Lower lobe of right lung (tissue), 2 donors: ENCODE measurements at regions not wholly inside any gene's neighbourhood (a gene's known extent, or its start where the extent isn't known, plus 50 kb on each side); places are given as distances from the start of the nearest gene placed in this dataset.

ENCODE experiments used
- ATAC-seq, 2 donors: fragments of 200-7000 bp; cut with Tn5 transposase; one replicate each; pipeline ENCODE4 v1.9.1; 2020 to 2022; ENCODE audit warnings: mild to moderate bottlenecking in 2 of 2, moderate library complexity in 2 of 2
- DNase-seq: peaks from one replicate; pipeline ENCODE4 v3.0.0-alpha.2; 2020
- H3K27ac ChIP-seq: fragments of 200-600 bp; one replicate; pipeline ENCODE4 v1.8.0; 2022
- H3K27me3 ChIP-seq: fragments of 200-600 bp; one replicate; pipeline ENCODE4 v1.8.0; 2022; ENCODE audit warnings: low read depth
- H3K36me3 ChIP-seq: fragments of 200-600 bp; one replicate; pipeline ENCODE4 v1.8.0; 2022; ENCODE audit warnings: mild to moderate bottlenecking
- H3K4me1 ChIP-seq: fragments of 200-600 bp; one replicate; pipeline ENCODE4 v1.8.0; 2022
- H3K4me3 ChIP-seq: fragments of 200-600 bp; one replicate; pipeline ENCODE4 v1.8.0; 2022; ENCODE audit warnings: mild to moderate bottlenecking
- H3K9me3 ChIP-seq: fragments of 200-600 bp; one replicate; pipeline ENCODE4 v1.8.0; 2022
- CTCF ChIP-seq: fragments of 200-600 bp; IDR thresholded peaks from one replicate; pipeline ENCODE4 v1.8.0; 2022; ENCODE audit warnings: antibody characterized with exemption, mild to moderate bottlenecking
- intact Hi-C: fragments of 100-400 bp; cut with DNase I; formaldehyde crosslinking; loops from one replicate; pipeline ENCODE4 v1.11.0; 2022
- donor health status: DM: no; HTN: yes; CAD: no; lungs with severe emphysema.

- Histone ChIP-seq H3K27ac (no peak overlapping the region), H3K36me3 (no peaks in the 10 kb centered on the region), H3K4me1 (no peaks in the 10 kb centered on the region), H3K4me3 (no peak overlapping the region), H3K9me3 (no peaks in the 10 kb centered on the region), H3K27me3 (no peaks in the 10 kb centered on the region)
- ATAC-seq (no peak), DNase-seq (no peak)
- no peak for TF ChIP-seq CTCF
- intact Hi-C loops, result no loop called here
Measured at GRCh38 chr18:21949326-21950015, 208.9 kb downstream of the MIB1 start.

- no peak overlapping the region for H3K27ac ChIP-seq
- no peaks in the 10 kb centered on the region for H3K9me3 ChIP-seq
- intact Hi-C loops, result no loop called here
Measured at GRCh38 chr18:21955757-21956652, 213.4 kb upstream of the GATA6 start.

GRCh38 chr18:21958263-21958662 lies 211.1 kb upstream of the GATA6 start:
- H3K27ac ChIP-seq, result no peak overlapping the region
- peak in 1 of 2 donors; percentile 21 for ATAC-seq
- no peak overlapping the region for H3K4me3 ChIP-seq
- no peaks in the 10 kb centered on the region for H3K36me3 ChIP-seq
- DNase-seq, result no peak
- no peaks in the 10 kb centered on the region for H3K9me3 ChIP-seq
- intact Hi-C loops, result no loop called here
- TF ChIP-seq CTCF, result no peak
- H3K4me1 ChIP-seq, result no peaks in the 10 kb centered on the region
- H3K27me3 ChIP-seq, result no peaks in the 10 kb centered on the region

More at GRCh38 chr18:21955757-21956652, 213.4 kb upstream of the GATA6 start:
- ATAC-seq (peak; percentile 92 to 94), DNase-seq (peak; percentile 85)
- TF ChIP-seq CTCF, result peak; percentile 91
- Histone ChIP-seq H3K27me3 (no peaks in the 10 kb centered on the region), H3K4me1 (no peaks in the 10 kb centered on the region), H3K4me3 (no peak overlapping the region), H3K36me3 (no peaks in the 10 kb centered on the region)

- H3K9me3 ChIP-seq, result no peaks in the 10 kb centered on the region
- TF ChIP-seq CTCF, result no peak
- DNase-seq, result no peak
- H3K4me3 ChIP-seq, result no peak overlapping the region
- H3K27ac ChIP-seq, result no peak overlapping the region
- intact Hi-C loops, result no loop called here
- ATAC-seq, result no peak
- H3K36me3 ChIP-seq, result no peaks in the 10 kb centered on the region
- no peaks in the 10 kb centered on the region for H3K4me1 ChIP-seq
- no peaks in the 10 kb centered on the region for H3K27me3 ChIP-seq
Measured at GRCh38 chr18:21958707-21959450, 210.5 kb upstream of the GATA6 start.

GRCh38 chr18:21960189-21960588 lies 209.2 kb upstream of the GATA6 start:
- Histone ChIP-seq H3K9me3 (no peaks in the 10 kb centered on the region), H3K4me1 (no peaks in the 10 kb centered on the region), H3K27ac (no peak overlapping the region), H3K4me3 (no peak overlapping the region), H3K27me3 (no peaks in the 10 kb centered on the region), H3K36me3 (no peaks in the 10 kb centered on the region)
- intact Hi-C loops, result no loop called here
- TF ChIP-seq CTCF, result no peak
- peak in 1 of 2 donors; percentile 35 for ATAC-seq
- no peak for DNase-seq
